HS-5 (cell line): ENCODE measurements at regions not wholly inside any gene's neighbourhood (a gene's known extent, or its start where the extent isn't known, plus 50 kb on each side); places are given as distances from the start of the nearest gene placed in this dataset.
"Not testable (repeated sequence)": the region's sequence is repeated elsewhere in the genome, so short reads cannot be mapped to it uniquely, and the experiment has no call there.

Experiments
- DNase-seq: peaks from one replicate; pipeline ENCODE4 v3.0.0-alpha.2; 2012; ENCODE audit warnings: low read depth

- DNase-seq: no peak
Measured at GRCh38 chr7:41578700-41579099, 124.2 kb downstream of the INHBA start.

- DNase-seq: no peak
Measured at GRCh38 chr7:41576166-41576565, 126.7 kb downstream of the INHBA start.

- peak; percentile 37 for DNase-seq
Measured at GRCh38 chr7:41574377-41574776, 128.5 kb downstream of the INHBA start.

GRCh38 chr7:41573862-41574261 is 129.0 kb downstream of the INHBA start:
- DNase-seq: no peak

- DNase-seq: no peak
Measured at GRCh38 chr7:41573443-41573842, 129.4 kb downstream of the INHBA start.

GRCh38 chr7:41573015-41573414 is 129.9 kb downstream of the INHBA start:
- DNase-seq: peak; percentile 56

GRCh38 chr7:41571573-41571972 is 131.3 kb downstream of the INHBA start:
- DNase-seq: no peak

- no peak for DNase-seq
Measured at GRCh38 chr7:41570766-41571165, 132.1 kb downstream of the INHBA start.

GRCh38 chr7:41568135-41568534 is 134.8 kb downstream of the INHBA start:
- DNase-seq: no peak

- DNase-seq: peak; percentile 48
Measured at GRCh38 chr7:41567731-41568114, 135.2 kb downstream of the INHBA start.

- no peak for DNase-seq
Measured at GRCh38 chr7:41567031-41567730, 135.7 kb downstream of the INHBA start.

- no peak for DNase-seq
Measured at GRCh38 chr7:41566581-41566980, 136.3 kb downstream of the INHBA start.

GRCh38 chr7:41565655-41566054 is 137.2 kb downstream of the INHBA start:
- no peak for DNase-seq

GRCh38 chr7:41559426-41559825 is 143.5 kb downstream of the INHBA start:
- DNase-seq: no peak

GRCh38 chr7:41554481-41554880 is 148.4 kb downstream of the INHBA start:
- DNase-seq: no peak

GRCh38 chr7:41550046-41550445 is 152.8 kb downstream of the INHBA start:
- DNase-seq: not testable (repeated sequence)

- DNase-seq: no peak
Measured at GRCh38 chr7:41544241-41544640, 158.6 kb downstream of the INHBA start.

GRCh38 chr7:41540601-41541000 is 162.3 kb downstream of the INHBA start:
- no peak for DNase-seq

GRCh38 chr7:41538810-41539724 is 163.8 kb downstream of the INHBA start:
- no peak for DNase-seq

GRCh38 chr7:41536873-41537665 is 165.8 kb downstream of the INHBA start:
- no peak for DNase-seq

GRCh38 chr7:41536122-41536872 is 166.6 kb downstream of the INHBA start:
- DNase-seq: no peak

GRCh38 chr7:41529831-41530230 is 173.1 kb downstream of the INHBA start:
- no peak for DNase-seq
